GM23248 (cell line): ENCODE measurements at regions not wholly inside any gene's neighbourhood (a gene's known extent, or its start where the extent isn't known, plus 50 kb on each side); places are given as distances from the start of the nearest gene placed in this dataset.

Experiments used
- DNase-seq: peaks from one replicate; pipeline ENCODE4 v3.0.0-alpha.2; 2015
- H2AFZ ChIP-seq: fragments of 200-600 bp; sonication (generic); 2 replicates; pipeline ENCODE4 v1.6.1; 2016; ENCODE audit warnings: antibody characterized with exemption
- H3F3A ChIP-seq: fragments of 200-600 bp; sonication (generic); 2 replicates; pipeline ENCODE4 v1.6.1; 2016; ENCODE audit warnings: mild to moderate bottlenecking, antibody characterized with exemption, mixed run types; ENCODE audit not compliant: insufficient read depth
- H3K27ac ChIP-seq: fragments of 200-600 bp; sonication (generic); 2 replicates; pipeline ENCODE4 v1.5.1; 2016; ENCODE audit warnings: mild to moderate bottlenecking
- H3K27me3 ChIP-seq: fragments of 200-600 bp; sonication (generic); replicated peaks from 2 replicates; pipeline ENCODE4 v1.6.1; 2016; ENCODE audit warnings: mild to moderate bottlenecking; ENCODE audit not compliant: insufficient read depth
- H3K36me3 ChIP-seq: fragments of 200-600 bp; sonication (generic); 2 replicates; pipeline ENCODE4 v1.6.1; 2016; ENCODE audit warnings: low read depth, mild to moderate bottlenecking
- H3K4me1 ChIP-seq: fragments of 200-600 bp; sonication (generic); 2 replicates; pipeline ENCODE4 v1.6.1; 2016; ENCODE audit warnings: mild to moderate bottlenecking; ENCODE audit not compliant: insufficient read depth
- H3K4me2 ChIP-seq: fragments of 200-600 bp; sonication (generic); one replicate; pipeline ENCODE4 v1.6.1; 2016; ENCODE audit warnings: mild to moderate bottlenecking; ENCODE audit not compliant: unreplicated experiment
- H3K4me3 ChIP-seq: fragments of 200-600 bp; sonication (generic); 2 replicates; pipeline ENCODE4 v1.5.1; 2016; ENCODE audit warnings: mild to moderate bottlenecking
- H3K79me2 ChIP-seq: fragments of 200-600 bp; sonication (generic); 2 replicates; pipeline ENCODE4 v1.6.1; 2016; ENCODE audit warnings: mild to moderate bottlenecking; ENCODE audit not compliant: insufficient read depth
- H3K9ac ChIP-seq: fragments of 200-600 bp; sonication (generic); 2 replicates; pipeline ENCODE4 v1.6.1; 2016; ENCODE audit warnings: mild to moderate bottlenecking
- H3K9me2 ChIP-seq: fragments of 200-600 bp; sonication (generic); 2 replicates; pipeline ENCODE4 v1.6.1; 2016; ENCODE audit warnings: mixed run types, mild to moderate bottlenecking, moderate library complexity; ENCODE audit not compliant: insufficient read depth
- H3K9me3 ChIP-seq: fragments of 200-600 bp; sonication (generic); one replicate; pipeline ENCODE4 v1.6.1; 2017; ENCODE audit warnings: low read depth
- H4K20me1 ChIP-seq: fragments of 200-600 bp; sonication (generic); 2 replicates; pipeline ENCODE4 v1.6.0; 2016; ENCODE audit not compliant: insufficient read depth
- EZH2 ChIP-seq: fragments of 200-600 bp; sonication (generic); IDR thresholded peaks from 2 replicates; pipeline ENCODE4 v1.6.1; 2018; ENCODE audit warnings: antibody characterized with exemption, mild to moderate bottlenecking; ENCODE audit not compliant: insufficient read depth, poor library complexity, severe bottlenecking
- EZH2phosphoT487 ChIP-seq: fragments of 200-600 bp; sonication (generic); IDR thresholded peaks from 2 replicates; pipeline ENCODE4 v1.6.1; 2018; ENCODE audit warnings: antibody characterized with exemption, moderate library complexity, mild to moderate bottlenecking, low read depth; ENCODE audit not compliant: insufficient read depth
- WGBS, 2 experiments: methylation state at CpG; one replicate each; pipeline ENCODE4 v1.1.6; 2015 to 2017; ENCODE audit warnings: low lambda C conversion rate in 2 of 2, low coverage in 1 of 2; ENCODE audit errors: missing lambda C conversion rate in 2 of 2; 5-methylcytosine and 5-hydroxymethylcytosine counted together
- in situ Hi-C: fragments of 300-500 bp; cut with MboI; formaldehyde crosslinking; loops from 2 replicates; pipeline ENCODE4 v1.15.0; 2020

DNA sequence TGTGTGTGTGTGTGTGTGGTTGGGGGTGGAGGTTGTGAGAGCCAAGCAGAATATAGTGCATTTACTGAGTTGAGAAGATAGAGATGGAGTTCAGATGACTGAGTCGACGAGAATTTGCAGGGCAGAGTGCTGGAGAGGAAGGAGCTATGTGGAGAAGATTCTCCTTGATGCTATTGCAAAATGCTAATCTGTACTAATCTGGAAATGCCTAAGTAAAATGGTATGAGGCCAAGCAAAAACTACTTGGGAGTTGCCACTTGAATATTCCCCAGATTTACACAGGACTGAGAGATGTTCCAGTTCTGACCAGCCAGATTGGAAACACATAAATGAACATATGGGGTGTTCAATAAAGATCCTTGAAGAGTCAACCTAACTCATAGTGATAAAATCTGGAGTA, 316.4 kb downstream of the NSUN3 start:
- no peaks in the 10 kb centered on the region for H3K9me3 ChIP-seq
- no peaks in the 10 kb centered on the region for H3F3A ChIP-seq
- H3K36me3 ChIP-seq: no peaks in the 10 kb centered on the region
- H4K20me1 ChIP-seq: no peaks in the 10 kb centered on the region
- H3K4me3 ChIP-seq: no peak overlapping the region
- no peaks in the 10 kb centered on the region for H3K27me3 ChIP-seq
- H3K4me2 ChIP-seq: no peak overlapping the region
- no peaks in the 10 kb centered on the region for H3K79me2 ChIP-seq
- no peak overlapping the region for H3K27ac ChIP-seq
- in situ Hi-C loops: no loop called here
- no peak overlapping the region for H3K9ac ChIP-seq
- DNase-seq: no peak
- H2AFZ ChIP-seq: no peak overlapping the region
- no peak for TF ChIP-seq EZH2phosphoT487
- WGBS, 2 experiments: 0 to 4% methylated on average over 2 of the region's 2 CpGs
- H3K9me2 ChIP-seq: no peaks in the 10 kb centered on the region
- no peaks in the 10 kb centered on the region for H3K4me1 ChIP-seq

DNA sequence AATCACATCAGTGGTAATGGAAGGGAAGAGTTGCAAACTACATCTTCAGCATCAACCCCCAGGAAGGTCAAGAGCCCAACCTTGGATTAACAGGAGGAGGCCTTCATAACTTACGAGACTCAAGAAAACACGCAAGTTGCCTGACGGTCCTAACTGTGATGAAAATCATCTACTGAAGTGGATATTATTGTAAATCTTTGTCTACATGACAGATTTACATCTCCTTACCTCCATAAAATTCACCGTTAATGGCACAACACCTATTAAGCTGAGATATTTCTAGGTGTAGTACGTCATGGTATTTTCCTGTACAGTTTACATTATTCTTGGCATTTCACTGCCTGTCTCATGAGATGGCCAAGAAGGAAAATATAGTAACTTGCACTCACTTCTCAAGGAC, 332.0 kb downstream of the NSUN3 start:
- in situ Hi-C loops: no loop called here
- 59% methylated on average over 5 of the region's 5 CpGs for WGBS, 2 experiments
- Histone ChIP-seq H3K27ac (no peak overlapping the region), H3K9ac (no peak overlapping the region), H3K9me2 (no peaks in the 10 kb centered on the region), H3K27me3 (no peaks in the 10 kb centered on the region), H3F3A (no peaks in the 10 kb centered on the region), H4K20me1 (no peaks in the 10 kb centered on the region), H3K4me1 (no peaks in the 10 kb centered on the region), H3K36me3 (no peaks in the 10 kb centered on the region), H3K4me3 (no peak overlapping the region), H3K9me3 (no peaks in the 10 kb centered on the region), H2AFZ (no peak overlapping the region), H3K79me2 (no peaks in the 10 kb centered on the region), H3K4me2 (no peak overlapping the region)
- DNase-seq: no peak
- TF ChIP-seq EZH2phosphoT487 (no peak), EZH2 (no peak)

DNA sequence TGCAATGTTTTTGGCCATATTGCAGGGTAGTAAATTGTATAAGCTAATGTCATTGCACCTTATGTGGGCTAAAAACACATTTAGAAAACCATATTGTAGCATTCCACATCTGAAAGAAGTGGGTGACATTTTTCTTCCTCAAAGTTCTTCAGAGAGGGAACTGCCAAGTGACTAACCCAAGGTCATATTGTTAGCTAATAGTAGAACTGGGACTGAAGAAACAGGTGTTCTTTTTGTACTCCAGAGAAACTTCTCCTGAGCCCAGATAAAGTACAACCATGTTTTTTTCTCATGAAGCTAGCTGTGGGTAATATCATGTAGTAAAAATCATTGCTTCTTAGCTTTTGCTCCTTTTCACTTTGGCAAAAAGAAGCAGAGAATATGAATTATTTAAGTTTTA, 333.0 kb downstream of the NSUN3 start:
- Histone ChIP-seq H3K36me3 (no peaks in the 10 kb centered on the region), H3K4me1 (no peaks in the 10 kb centered on the region), H3K27me3 (no peaks in the 10 kb centered on the region), H3F3A (no peaks in the 10 kb centered on the region), H3K4me3 (no peak overlapping the region), H3K4me2 (no peak overlapping the region), H3K27ac (no peak overlapping the region), H4K20me1 (no peaks in the 10 kb centered on the region), H3K9ac (no peak overlapping the region), H2AFZ (no peak overlapping the region), H3K9me3 (no peaks in the 10 kb centered on the region), H3K79me2 (no peaks in the 10 kb centered on the region), H3K9me2 (no peaks in the 10 kb centered on the region)
- DNase-seq: no peak
- no peak for TF ChIP-seq EZH2phosphoT487
- no peak for TF ChIP-seq EZH2
- in situ Hi-C loops: no loop called here

DNA sequence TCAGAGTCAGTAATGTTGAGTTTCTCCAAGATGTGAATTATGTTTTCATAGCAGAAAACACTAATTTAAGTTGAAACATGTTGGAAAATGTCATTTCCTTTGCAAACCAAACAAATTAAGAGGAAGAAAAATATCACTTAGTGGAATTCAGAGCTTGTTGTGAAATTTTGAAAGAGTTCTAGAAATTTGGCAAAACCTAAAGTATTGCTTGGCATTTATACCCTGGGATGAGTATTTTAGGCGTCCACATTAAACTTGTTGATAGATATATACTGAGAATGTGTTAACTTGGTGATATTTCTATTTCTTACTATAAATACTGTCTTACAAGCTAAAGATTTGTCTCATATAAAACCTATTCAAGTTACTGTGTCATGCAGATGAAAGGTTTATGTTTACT, 335.2 kb downstream of the NSUN3 start:
- Histone ChIP-seq H3K9me2 (no peaks in the 10 kb centered on the region), H3K4me3 (no peak overlapping the region), H3K27me3 (no peaks in the 10 kb centered on the region), H3F3A (no peaks in the 10 kb centered on the region), H3K36me3 (no peaks in the 10 kb centered on the region), H3K27ac (no peak overlapping the region), H3K4me2 (no peak overlapping the region), H3K4me1 (no peaks in the 10 kb centered on the region), H3K9ac (no peak overlapping the region), H3K9me3 (no peaks in the 10 kb centered on the region), H4K20me1 (no peaks in the 10 kb centered on the region), H2AFZ (no peak overlapping the region), H3K79me2 (no peaks in the 10 kb centered on the region)
- in situ Hi-C loops: no loop called here
- no peak for TF ChIP-seq EZH2
- TF ChIP-seq EZH2phosphoT487: no peak
- WGBS, 2 experiments: 0 to 8% methylated on average over 1 of the region's 1 CpG
- no peak for DNase-seq

DNA sequence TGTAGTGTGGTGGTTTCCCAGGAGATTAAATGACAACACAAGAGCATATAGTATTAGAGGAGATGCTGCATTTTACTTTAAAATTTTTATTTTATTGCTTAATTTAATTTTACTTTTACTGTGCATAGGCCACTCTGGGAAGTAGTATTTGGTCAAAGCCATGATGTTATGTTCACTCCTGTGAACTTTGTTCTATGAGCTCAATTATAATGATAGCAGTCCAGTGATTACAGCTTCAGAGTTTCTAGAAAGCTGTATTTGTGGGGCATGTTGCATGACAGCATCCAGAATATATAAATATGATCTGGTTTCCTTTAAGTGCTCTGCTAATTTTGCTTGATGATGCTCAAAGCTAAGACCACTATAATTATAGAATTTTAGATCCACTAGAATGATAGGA, 338.6 kb downstream of the NSUN3 start:
- Histone ChIP-seq H3K27ac (no peak overlapping the region), H3K4me2 (no peak overlapping the region), H3K9ac (no peak overlapping the region), H3K9me2 (no peaks in the 10 kb centered on the region), H3K4me3 (no peak overlapping the region), H3K79me2 (no peaks in the 10 kb centered on the region), H3K4me1 (no peaks in the 10 kb centered on the region), H3K9me3 (no peaks in the 10 kb centered on the region), H3K27me3 (no peaks in the 10 kb centered on the region), H3F3A (no peaks in the 10 kb centered on the region), H2AFZ (no peak overlapping the region), H4K20me1 (no peaks in the 10 kb centered on the region), H3K36me3 (no peaks in the 10 kb centered on the region)
- in situ Hi-C loops: no loop called here
- TF ChIP-seq EZH2 (no peak), EZH2phosphoT487 (no peak)
- no peak for DNase-seq
